ENCODE measurements at regions not wholly inside any gene's neighbourhood (a gene's known extent, or its start where the extent isn't known, plus 50 kb on each side); places are given as distances from the start of the nearest gene placed in this dataset.

DNA sequence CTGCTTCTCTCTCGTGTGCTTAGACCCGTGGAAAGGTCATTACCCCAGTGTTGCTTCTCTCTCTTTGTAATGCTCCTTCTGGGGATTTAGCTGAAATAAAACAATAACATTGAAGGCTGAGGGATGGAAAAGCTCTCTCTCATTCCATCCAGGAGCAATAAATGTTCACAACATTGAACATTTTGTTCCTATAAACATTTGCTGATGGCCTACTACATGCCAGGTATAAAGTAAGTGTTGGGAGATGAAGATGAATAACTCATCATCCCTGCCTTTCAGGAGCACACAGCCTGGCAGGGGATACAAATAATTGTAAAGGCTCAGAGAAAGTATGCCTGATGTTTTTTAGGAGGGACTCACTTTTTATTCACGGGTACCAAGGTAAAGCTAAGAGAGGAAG, 158.1 kb downstream of the KDR start:
- H3K27me3 ChIP-seq (ENCODE audit: insufficient read depth, low read length), result no peaks in the 10 kb centered on the region
- H3K4me1 Mint-ChIP-seq, result peaks cover 5 to 8% of the 10 kb centered on the region in 2 experiments
- H2BK120ac ChIP-seq (ENCODE audit: low read depth, low read length, poor library complexity, severe bottlenecking), result no peak overlapping the region
- H2BK20ac ChIP-seq (ENCODE audit: low read depth, low read length, poor library complexity, severe bottlenecking), result no peak overlapping the region
- no peak overlapping the region for H3K27ac ChIP-seq (ENCODE audit: insufficient read length, low read depth, low read length)
- no peak overlapping the region for H4K91ac ChIP-seq (ENCODE audit: insufficient read length, low read depth, low read length)
- no peaks in the 10 kb centered on the region for H3K23me2 ChIP-seq (ENCODE audit: insufficient read length, low read depth, low read length, poor library complexity, severe bottlenecking)
- H2AFZ ChIP-seq (ENCODE audit: low read length), result no peak overlapping the region
- no peak overlapping the region for H3K4ac ChIP-seq (ENCODE audit: low read depth, low read length)
- H3K56ac ChIP-seq (ENCODE audit: insufficient read length, low read depth, low read length), result no peak overlapping the region
- no peak overlapping the region for H3K18ac ChIP-seq (ENCODE audit: insufficient read length, low read depth, low read length)
- no peaks in the 10 kb centered on the region for H3K27me3 Mint-ChIP-seq (ENCODE audit: low read depth)
- H3K4me1 ChIP-seq (ENCODE audit: insufficient read depth, low read length), result no peaks in the 10 kb centered on the region
- DNase-seq, result no peak
- no peak overlapping the region for H3K4me3 Mint-ChIP-seq
- no peak overlapping the region for H2BK12ac ChIP-seq (ENCODE audit: insufficient read length, low read depth, low read length)
- no peaks in the 10 kb centered on the region for H3K36me3 Mint-ChIP-seq (ENCODE audit: insufficient read depth in 1 of 3, low read depth in 3 of 3)
- no peak overlapping the region for H3K23ac ChIP-seq (ENCODE audit: insufficient read length, low read depth, low read length)
- H3T11ph ChIP-seq (ENCODE audit: low read length), result no peak overlapping the region
- no CpG with 5 or more reads among the region's 3 CpGs for WGBS (ENCODE audit: extremely low coverage, insufficient read length, low lambda C conversion rate)
- H4K20me1 ChIP-seq (ENCODE audit: control insufficient read depth, insufficient read depth, insufficient read length), result no peaks in the 10 kb centered on the region
- H4K8ac ChIP-seq (replicated peaks; ENCODE audit: insufficient read length, low read depth, low read length), result no peak overlapping the region
- H3K9me3 ChIP-seq (ENCODE audit: control insufficient read depth, low read depth, low read length), result no peaks in the 10 kb centered on the region
- no peak overlapping the region for H4K5ac ChIP-seq (ENCODE audit: insufficient read length, low read depth, low read length)
- no peak overlapping the region for H2BK15ac ChIP-seq (ENCODE audit: low read depth, low read length)
- H3K9me3 Mint-ChIP-seq, result no peaks in the 10 kb centered on the region; a peak in 1 of 5 replicates
- no peaks in the 10 kb centered on the region for H3K79me1 ChIP-seq (ENCODE audit: insufficient read depth, low read depth, low read length, poor library complexity, severe bottlenecking)
- no peak overlapping the region for H2AK5ac ChIP-seq (ENCODE audit: insufficient read length, low read length)
- no peak overlapping the region for H3K14ac ChIP-seq (ENCODE audit: insufficient read depth, low read length)
- no peak overlapping the region for H3K9ac ChIP-seq (ENCODE audit: extremely low read depth, insufficient read length, low read length)
- H3K4me2 ChIP-seq (ENCODE audit: insufficient read depth, insufficient read length, low read length), result no peak overlapping the region
- TF ChIP-seq, protein P1, sequence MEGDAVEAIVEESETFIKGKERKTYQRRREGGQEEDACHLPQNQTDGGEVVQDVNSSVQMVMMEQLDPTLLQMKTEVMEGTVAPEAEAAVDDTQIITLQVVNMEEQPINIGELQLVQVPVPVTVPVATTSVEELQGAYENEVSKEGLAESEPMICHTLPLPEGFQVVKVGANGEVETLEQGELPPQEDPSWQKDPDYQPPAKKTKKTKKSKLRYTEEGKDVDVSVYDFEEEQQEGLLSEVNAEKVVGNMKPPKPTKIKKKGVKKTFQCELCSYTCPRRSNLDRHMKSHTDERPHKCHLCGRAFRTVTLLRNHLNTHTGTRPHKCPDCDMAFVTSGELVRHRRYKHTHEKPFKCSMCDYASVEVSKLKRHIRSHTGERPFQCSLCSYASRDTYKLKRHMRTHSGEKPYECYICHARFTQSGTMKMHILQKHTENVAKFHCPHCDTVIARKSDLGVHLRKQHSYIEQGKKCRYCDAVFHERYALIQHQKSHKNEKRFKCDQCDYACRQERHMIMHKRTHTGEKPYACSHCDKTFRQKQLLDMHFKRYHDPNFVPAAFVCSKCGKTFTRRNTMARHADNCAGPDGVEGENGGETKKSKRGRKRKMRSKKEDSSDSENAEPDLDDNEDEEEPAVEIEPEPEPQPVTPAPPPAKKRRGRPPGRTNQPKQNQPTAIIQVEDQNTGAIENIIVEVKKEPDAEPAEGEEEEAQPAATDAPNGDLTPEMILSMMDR (conservative IDR thresholded peaks at IDR 0.05), result no peak
- H2BK5ac ChIP-seq (ENCODE audit: insufficient read length, low read length), result no peak overlapping the region
- H3K27ac Mint-ChIP-seq, result no peak overlapping the region
- no peaks in the 10 kb centered on the region for H3K79me2 ChIP-seq (ENCODE audit: insufficient read depth, low read length)
